Epithelial cell of esophagus (primary cell): ENCODE measurements at regions not wholly inside any gene's neighbourhood (a gene's known extent, or its start where the extent isn't known, plus 50 kb on each side); places are given as distances from the start of the nearest gene placed in this dataset.

Experiments
- DNase-seq: peaks from one replicate; pipeline ENCODE4 v3.0.0; 2010; ENCODE audit warnings: low read depth
- H3K4me3 ChIP-seq: 2 replicates; pipeline ENCODE4 v1.5.1; 2011; ENCODE audit warnings: mild to moderate bottlenecking, low read length, control low read depth
- CTCF ChIP-seq: IDR thresholded peaks from 2 replicates; pipeline ENCODE4 v1.5.1; 2011; ENCODE audit warnings: low read depth, mild to moderate bottlenecking, low read length, control low read depth, inconsistent platforms; ENCODE audit not compliant: insufficient read depth; ENCODE audit errors: missing control alignments

GRCh38 chr21:39006571-39007311 lies 176.5 kb downstream of the PSMG1 start:
- H3K4me3 ChIP-seq, result no peak overlapping the region
- TF ChIP-seq CTCF, result no peak
- DNase-seq, result no peak

GRCh38 chr21:39005502-39005787 lies 177.8 kb downstream of the PSMG1 start:
- no peak overlapping the region for H3K4me3 ChIP-seq
- TF ChIP-seq CTCF, result no peak
- DNase-seq, result no peak

- no peak for TF ChIP-seq CTCF
- H3K4me3 ChIP-seq, result no peak overlapping the region
- DNase-seq, result no peak
Observed at GRCh38 chr21:39004634-39005501, 178.4 kb downstream of the PSMG1 start.

GRCh38 chr21:39003982-39004633 lies 179.1 kb downstream of the PSMG1 start:
- no peak for DNase-seq
- H3K4me3 ChIP-seq, result no peak overlapping the region
- no peak for TF ChIP-seq CTCF

GRCh38 chr21:39001341-39001740 lies 181.9 kb downstream of the PSMG1 start:
- no peak overlapping the region for H3K4me3 ChIP-seq
- TF ChIP-seq CTCF, result no peak
- DNase-seq, result no peak

- H3K4me3 ChIP-seq, result no peak overlapping the region
- no peak for TF ChIP-seq CTCF
- DNase-seq, result peak; percentile 47
Observed at GRCh38 chr21:39000496-39000895, 182.8 kb downstream of the PSMG1 start.
